COLO829 (cell line): ENCODE measurements at regions not wholly inside any gene's neighbourhood (a gene's known extent, or its start where the extent isn't known, plus 50 kb on each side); places are given as distances from the start of the nearest gene placed in this dataset.
"Not testable (repeated sequence)": the region's sequence is repeated elsewhere in the genome, so short reads cannot be mapped to it uniquely, and the experiment has no call there.

Experiments used
- DNase-seq: peaks from one replicate; pipeline ENCODE4 v3.0.0; 2012; ENCODE audit warnings: low spot score

DNA sequence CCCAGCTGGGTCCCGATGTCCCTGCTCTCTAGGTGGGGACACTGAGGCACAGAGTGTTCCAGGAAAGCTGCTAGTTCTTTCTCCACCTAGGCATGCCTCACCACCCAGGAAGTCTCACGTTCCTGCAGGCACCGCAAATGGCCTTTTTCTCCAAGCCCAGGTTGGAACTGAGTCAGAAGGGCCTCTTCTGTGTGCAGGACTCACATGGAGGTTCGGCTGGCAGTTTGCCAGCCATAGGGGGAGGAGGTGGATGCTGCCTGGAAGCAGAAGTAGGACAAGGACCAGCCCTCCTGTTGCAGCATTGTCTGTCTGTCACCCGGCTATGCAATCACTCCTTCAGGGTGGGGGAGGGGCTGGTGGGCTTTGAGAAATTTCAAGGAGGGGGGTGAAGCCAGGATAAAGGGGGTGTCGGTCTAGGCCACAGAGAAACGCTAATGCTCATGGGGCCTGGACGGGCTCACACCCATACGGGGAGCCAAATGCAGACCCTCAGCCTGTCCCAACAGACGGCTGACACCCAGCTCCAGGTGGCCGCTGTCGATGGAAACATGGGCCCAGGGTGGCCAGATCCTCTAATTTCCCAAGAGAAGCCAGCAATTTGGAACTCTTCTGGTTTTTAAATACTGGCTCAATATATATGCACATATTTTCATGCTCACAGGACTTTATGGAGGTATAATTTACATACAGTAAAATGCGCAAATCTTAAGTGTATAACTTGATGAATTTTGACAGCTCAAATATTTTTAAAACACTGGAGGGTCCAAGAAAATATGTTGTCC lies 120.5 kb downstream of the PHETA1 start:
- no peak for DNase-seq

DNA sequence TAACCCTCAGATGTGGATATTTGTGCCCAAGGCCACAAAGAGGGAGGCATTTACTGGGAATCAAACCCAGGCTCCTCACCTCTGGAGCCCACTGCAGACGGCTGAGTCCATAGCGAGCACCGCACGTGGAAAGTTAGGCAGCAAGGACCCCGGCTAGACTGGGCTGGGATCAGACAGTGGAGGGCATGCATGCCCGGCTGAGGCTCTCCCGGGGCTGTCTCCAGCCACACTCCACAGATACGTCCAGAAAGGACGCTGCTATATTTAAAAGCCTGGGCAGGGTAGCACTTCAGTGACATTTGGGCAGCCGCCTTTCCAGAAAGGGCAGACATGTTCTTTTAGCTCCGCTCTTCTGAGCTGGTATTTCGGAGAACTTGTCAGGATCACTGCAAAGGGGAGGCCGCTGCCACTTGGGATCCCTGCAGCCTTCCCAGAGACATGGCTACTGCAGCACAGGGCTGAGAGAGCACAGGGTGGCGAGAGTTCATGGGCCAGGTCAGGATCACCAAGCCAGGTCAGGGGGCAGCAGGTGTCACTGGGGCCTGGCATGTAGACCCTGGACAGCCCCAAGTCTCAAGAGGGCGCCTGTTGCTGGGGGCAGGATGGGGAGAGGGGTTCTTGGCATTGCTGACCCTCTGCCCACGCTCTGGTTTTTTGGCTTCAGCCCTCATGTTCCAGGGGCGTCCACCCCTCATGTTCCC lies 121.7 kb downstream of the PHETA1 start:
- no peak for DNase-seq

DNA sequence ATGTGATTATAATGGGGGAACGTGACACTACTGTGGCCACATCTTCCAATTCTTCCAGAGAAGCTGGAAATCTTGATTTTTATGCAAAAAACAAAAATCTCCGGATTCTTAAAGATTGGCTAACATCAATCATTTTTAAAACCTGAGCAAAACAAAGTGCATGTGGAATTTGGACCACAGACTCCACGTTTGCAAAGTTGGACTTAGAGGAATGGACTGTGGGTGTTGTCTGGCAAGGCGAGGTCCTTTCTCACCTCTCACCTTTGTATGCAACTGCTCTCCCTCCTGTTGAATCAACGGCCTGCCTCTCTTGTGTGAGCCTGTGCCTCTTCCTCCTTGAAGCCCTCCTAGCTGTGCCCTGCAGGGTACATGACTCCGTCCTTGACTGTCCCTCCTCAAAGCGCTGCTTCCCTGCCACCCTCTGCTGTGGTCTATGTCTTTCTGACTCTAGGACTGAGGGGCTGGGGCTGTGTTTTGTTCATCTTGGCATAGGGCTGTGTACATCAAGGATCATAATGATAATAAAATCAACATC lies 122.4 kb downstream of the PHETA1 start:
- DNase-seq = no peak

DNA sequence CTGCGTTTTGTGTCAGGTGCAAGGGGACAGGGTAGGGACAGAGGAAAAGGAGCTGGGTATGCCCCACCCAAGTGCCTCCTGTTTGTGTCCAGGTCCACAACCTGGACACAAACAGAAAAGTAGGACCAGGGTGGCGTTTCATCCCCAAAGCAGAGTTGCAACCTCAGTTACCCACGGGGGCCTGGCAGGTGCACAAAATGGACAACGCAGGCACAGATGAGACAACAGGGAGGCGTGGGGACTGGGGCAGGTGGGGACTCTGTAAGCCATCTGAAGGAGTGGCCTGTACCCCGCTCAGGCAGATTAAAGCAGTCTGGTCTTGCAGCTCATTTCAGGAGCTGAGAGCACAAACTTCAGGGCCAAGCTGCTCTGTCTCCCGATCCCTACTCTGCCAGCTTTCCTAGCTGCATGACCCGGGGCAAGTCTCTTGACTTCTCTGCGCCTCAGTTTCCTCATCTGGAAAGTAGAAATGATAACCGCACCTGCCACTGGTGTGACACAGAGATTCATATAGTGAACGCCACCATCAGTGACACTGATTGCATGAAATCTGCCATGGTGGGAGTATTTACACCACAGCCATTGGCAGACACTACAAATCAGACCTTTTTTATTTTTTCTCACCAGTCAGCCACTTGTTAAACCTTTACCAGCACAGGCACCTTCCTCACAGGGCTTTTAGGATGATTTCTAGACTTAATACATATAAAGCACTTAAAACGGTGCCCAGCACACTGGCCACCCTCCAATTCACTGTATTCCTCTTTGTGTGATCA lies 123.0 kb downstream of the PHETA1 start:
- DNase-seq = no peak

DNA sequence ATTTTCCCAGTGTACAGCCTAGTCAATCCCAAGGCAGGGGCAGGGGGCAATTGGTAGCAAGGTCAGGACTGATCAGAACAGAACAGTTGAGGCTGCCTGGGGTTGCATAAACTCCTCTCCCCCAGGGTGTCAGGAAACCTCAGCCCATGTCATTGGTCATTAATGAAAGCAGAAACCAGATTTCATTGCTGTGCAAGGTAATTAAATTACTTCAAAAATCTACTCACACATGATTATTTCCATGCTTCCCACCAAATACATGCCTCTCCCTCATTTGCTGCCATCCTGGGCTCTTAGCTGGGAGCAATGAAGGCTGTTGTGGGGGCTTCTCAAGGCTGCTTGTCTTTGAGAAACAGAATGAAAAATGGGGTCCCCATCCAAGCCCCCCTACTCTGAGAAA lies 124.2 kb downstream of the PHETA1 start:
- DNase-seq = no peak

DNA sequence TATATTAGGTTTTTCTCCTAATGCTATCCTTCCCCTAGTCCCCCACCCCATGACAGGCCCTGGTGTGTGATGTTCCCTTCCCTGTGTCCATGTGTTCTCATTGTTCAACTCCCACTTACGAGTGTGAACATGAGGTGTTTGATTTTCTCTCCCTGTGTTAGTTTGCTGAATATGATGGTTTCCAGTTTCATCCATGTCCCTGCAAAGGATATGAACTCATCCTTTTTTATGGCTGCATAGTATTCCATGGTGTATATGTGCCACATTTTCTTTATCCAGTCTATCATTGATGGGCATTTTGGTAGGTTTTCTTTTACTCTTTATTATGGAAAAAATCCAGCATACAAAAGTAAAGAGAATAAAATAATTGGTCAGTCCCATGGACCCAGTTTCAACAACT lies 126.1 kb downstream of the PHETA1 start:
- DNase-seq = not testable (repeated sequence)

DNA sequence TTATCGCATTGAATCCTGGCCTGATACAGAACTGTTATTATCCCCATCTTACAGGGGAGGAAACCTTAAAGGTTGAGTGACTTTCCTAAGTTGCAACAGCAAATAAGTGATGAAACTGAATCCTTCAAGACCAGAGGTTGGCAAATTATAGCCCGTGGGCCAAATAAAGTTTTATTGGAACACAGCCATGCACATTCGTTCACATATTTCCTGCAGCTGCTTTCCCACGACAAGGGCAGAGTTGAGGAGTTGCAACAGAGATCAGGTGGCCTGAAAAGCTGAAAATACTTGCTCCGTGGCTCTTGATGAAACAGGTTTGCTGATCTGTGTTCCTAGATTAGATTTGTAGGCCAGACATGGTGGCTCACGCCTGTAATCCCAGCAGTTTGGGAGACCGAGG lies 126.7 kb downstream of the PHETA1 start:
- no peak for DNase-seq

DNA sequence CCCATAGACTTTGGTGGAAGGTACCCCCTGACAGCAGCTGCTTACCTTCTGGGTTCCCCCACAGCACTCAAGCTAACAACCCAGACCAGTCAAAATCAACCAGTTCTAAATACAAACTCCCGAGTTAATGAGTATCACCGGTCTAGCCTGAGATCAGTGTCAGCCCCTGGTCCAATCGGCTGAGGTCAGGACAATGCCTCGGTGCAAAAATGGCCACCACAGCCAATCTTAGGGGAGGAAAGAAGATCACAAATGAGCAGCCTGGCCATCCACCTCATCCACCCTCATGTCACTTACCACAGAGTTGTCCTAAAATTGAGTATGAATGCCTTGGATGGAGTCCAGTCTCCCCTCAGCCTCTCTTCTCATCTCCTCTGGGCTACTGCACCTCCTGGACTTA lies 128.5 kb downstream of the PHETA1 start:
- DNase-seq = no peak

DNA sequence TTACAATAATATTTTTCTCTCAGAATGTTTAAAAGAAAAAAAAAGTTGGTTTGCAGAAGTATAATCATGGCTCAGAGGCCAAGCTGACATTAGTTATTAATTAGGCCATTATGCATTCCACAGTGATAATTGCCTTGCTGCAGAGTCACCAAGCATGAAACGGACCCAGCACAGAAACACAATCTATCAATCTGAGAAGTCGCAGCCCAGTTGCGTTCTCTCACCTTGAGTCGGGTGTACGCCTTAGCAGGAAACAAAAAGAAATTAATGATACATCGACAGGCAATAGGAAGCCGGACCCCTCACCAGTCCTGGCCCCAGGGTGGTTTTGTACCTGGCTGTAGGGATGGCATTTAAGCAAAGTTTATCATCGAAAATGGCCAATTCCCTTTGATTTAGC lies 129.7 kb downstream of the PHETA1 start:
- no peak for DNase-seq

DNA sequence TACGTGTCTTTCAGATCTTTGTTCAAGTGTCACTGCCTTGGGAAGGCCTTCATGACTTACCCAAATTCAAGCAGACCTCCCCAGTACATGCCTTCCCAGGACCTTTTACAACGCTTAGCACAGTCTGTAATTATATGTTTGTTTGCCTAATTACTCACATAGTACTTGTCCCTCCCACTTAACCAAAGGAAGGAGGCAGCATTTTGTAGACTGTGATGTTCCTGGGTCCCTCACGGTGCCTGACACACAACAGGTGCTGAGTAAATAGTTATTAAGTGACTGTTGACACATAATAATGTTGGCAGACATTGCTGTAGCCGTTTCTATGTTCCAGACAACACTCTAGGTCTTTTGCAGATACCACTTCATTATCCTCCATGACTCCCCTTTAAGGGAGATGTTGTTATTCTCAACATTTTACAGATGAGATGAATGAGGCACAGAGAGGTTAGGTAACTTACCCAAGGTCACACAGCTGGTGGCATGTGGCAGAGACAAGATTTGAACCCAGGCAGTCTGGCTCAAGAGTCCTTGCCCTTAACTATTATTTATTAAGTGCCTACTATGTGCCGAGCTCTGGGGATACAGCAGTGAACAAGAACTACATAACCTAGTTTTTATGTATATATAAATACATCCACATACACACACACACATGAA lies 130.7 kb downstream of the PHETA1 start:
- DNase-seq = no peak

DNA sequence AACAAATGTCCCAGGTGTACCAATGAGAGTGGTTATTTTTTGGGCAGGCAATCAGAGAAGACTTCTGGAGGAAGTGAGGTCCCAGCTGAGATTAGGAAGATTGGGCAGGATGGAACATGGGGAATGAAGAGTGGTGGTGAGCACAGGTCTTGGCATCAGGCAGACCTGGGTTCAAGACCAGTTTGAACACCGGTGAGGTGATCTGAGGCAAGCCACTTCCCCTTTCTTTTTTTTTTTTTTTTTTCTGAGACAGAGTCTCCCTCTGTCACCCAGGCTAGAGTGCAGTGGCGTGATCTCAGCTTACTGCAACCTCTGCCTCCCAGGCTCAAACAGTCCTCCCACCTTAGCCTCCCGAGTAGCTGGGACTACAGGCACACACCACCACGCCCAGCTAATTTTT lies 134.4 kb downstream of the PHETA1 start:
- DNase-seq = not testable (repeated sequence)

DNA sequence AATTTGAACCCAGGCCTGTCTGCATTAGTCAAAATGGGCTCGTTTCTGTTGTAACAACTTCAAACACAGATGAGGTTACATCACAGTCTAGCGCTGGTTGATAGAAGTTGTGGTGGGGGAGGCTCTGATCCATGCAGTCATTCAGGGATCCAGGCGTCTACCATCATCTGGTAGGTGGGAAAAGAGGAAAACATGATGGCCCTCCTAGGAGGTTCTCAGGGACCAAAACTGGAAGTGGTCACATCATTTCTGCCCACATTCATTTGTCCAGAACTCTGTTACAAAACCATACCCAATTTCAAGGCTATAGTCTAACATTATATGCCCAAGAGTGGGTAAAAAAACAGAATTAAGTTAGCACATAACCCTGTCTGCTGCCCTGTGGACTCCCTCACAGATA lies 135.1 kb downstream of the PHETA1 start:
- no peak for DNase-seq

DNA sequence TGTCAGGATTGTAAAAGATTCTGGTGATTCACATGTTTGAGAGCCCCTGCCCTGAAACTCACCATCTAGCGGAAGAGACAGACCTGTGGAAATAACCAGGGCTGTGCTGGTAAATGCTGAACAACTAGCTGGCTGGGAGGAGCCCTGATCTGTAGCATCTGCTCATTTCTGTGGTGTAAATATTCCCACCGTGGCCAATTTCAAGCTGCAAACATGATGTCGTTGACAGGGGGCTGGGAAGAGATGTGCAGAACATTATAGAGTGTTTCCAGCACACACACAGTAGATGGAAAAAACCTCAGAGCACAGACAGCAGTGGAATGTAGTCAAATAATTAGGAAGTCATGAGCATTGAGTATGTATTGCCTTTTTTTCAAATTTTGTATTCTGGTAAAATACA lies 138.2 kb downstream of the PHETA1 start:
- no peak for DNase-seq

DNA sequence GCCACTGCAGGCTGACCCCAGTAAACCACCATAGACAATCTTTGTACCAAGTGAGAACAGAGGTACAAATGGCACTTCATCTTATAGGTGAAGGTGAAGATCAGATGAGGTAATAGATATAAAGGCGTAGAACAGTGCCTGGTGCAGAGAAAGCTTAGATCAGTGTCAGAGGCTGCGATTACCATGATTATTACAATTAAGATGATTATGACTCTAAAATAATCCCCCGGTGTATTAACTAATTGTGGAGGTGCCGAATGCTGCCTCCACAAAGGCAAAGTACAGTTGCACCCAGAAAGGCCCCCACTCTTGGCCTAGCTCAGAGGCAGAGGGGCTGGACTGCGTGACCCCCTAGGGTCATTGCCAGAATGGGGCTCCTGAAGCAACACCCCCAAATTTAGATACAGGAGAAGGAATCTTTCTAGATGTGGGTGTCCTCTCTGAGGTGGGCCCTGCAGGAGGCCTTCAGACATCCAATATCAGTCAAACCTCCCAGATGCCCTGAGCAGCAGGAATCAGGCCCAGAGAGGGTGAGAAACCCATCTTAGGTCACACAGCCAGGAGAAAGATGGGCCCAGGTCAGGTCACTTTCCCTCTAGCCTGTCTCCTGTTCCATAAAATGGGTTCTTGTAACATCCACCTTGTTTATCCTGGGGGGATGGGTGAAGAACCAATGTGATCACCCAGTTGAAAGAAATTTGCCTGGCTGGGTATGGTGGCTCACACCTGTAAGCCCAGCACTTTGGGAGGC lies 139.8 kb downstream of the PHETA1 start:
- no peak for DNase-seq

DNA sequence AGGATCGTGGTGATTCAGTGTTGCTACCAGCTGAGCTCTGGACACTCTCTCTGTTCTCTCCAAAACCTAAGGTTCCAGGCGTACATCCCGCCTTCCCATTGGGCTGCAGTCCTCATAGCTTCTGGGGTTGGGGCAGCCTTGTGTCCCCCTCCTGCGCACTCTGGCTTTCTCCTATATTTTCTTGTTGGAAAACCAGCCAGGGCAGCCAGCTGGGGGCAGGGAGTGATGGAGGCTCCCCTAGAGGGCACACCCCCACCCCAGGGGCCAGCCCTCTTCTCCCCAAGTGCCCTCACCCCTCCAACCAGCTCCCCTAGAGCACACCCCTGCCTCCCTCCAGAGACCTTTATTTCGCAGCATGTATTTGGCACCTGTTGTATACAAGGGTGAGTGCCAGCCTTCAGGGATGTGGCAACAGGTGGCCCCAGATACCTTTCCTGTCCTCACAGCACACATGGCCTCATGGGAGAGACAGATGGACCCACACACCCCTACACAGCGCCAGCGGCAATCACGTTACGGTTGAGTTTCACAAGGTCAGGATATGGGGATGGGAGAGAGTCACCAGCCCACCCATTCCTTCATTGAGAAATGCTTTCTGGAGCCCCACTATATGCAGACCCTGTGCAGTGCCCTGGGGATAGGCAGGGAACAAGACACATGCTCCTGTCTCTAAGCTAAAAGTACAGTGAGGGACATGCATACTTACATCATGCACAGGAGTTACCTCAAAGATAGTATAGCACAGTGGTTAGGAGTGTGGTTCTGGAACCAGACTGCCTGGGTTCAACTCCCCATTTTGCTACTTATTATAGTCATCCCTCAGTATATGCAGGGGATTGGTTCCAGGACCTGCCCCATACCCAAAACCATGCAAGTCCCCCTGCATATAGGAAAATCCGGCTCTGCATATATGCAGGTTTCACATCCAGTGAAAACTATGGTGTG lies 141.1 kb downstream of the PHETA1 start:
- DNase-seq = no peak

DNA sequence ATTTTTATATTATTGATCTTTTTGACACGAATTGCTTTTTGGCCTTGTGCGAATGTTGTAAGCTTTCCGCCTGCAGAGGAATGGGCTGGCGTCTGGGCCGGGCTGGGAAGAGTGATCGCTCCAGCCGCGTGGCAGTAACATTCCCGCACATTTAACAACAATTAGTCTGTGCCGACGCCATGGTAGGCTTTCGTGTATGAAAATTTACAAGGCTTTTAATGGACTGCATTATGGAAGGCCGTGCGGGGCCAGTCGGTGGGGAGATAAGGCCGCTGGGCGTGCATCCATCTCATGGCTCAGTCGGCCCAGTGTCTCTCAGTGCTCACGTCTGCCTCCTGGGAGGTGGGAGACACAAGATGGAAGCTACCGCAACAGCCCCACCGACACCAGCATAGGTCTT lies 142.2 kb downstream of the PHETA1 start:
- no peak for DNase-seq

DNA sequence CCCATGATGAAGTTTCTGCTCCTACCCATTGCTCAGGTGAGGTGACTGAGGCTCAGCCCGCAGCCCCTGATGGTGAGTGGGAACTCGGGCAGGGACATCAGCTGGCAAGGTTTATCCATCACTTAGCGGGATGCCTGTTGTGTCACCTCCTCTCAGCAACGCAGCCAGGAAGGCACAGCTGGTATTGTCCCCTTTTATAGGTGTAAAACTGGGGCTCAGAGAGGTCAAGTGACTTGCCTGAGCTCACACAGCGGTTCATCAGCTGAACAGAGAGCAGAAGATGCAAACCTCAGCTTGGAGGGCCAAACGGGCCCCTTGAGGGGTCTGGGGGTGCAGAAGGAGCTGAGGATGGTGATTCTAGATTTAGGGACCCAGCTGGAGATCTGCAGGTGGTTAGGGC lies 143.6 kb downstream of the PHETA1 start:
- DNase-seq = no peak

DNA sequence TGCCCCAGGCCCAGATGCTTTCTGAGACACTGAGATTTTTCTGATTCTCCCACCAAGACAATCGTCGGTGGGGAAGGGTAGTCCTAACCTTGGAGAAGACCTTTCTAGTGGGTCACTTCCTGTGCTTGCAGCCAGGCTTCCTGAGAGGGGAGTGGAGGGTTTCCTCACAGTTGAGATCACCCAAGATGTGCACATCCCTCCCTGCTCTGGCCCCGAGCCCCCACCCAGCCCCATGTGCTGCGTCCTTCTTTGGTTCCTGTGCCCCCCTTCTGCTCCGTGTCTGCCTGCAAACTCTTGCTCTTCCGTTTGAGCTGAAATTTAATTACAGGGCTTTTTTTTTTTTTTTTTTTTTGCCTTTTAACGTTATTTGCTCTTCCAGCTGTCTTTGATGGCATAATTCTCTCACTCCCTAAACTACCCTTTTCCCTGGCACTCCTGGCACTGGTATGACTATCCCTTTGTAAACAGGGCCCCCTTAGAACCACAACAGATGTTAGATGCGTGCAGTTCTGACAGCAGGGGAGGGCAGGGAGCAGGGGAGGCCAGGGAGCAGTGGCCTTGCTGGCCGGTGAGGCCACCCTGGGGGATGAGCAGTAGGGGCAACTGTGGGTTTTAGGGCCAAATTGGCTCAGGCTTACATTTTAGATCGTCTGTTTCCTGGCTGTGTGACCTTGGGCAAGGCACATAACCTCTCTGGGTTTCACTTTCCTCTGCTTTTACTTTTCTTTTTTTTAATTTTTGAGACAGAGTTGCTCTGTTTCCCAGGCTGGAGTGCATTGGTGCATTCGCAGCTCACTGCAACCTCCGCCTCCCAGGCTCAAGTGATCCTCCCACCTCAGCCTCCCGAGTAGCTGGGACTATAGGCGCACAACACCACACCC lies 144.5 kb downstream of the PHETA1 start:
- no peak for DNase-seq

DNA sequence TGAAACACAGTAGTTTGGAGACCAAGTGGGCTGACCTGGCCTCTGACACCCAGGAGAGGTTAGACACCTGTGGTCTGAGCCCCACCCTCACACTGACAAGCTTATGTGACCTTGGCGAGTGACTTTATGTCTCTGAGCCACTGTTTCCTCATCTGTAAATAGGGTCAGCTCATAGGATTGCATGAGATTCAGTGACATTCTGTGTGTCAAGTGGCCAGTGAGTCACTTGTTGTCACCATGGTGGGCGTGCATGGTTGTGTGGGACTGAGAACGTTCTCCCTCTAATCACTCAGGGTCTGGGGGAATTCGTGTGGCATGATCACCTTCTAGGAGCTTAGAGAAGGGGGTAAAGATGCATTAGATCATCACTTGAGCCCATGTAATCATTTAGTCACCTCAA lies 146.4 kb downstream of the PHETA1 start:
- no peak for DNase-seq
